ENCODE measurements at regions not wholly inside any gene's neighbourhood (a gene's known extent, or its start where the extent isn't known, plus 50 kb on each side); places are given as distances from the start of the nearest gene placed in this dataset.

- TF ChIP-seq CTCF (IDR thresholded peaks at IDR 0.05) = no peak
- no peak for TF ChIP-seq POLR2A (IDR thresholded peaks at IDR 0.05)
Measured at GRCh38 chr12:93966516-93967133, 181.8 kb upstream of the PLXNC1 start.
